Endothelial cell of umbilical vein (primary cell): ENCODE measurements at regions not wholly inside any gene's neighbourhood (a gene's known extent, or its start where the extent isn't known, plus 50 kb on each side); places are given as distances from the start of the nearest gene placed in this dataset.

Experiments used
- BruUV-seq: library from RNA; stranded (reverse); fragments of 400-500 nt; replicated peaks from 2 replicates; lab custom pipeline; 2021; lab: Mats Ljungman, UMichigan
- CTCF ChIA-PET: fragments of 300-600, 350-600 bp; sonication (Branson Sonifier 250); formaldehyde crosslinking; loops from one replicate; lab custom pipeline; 2021; ENCODE audit warnings: antibody characterized with exemption, inconsistent platforms; lab: Charles Lee
- POLR2A ChIA-PET: fragments of 300-600, 350-600 bp; sonication (Branson Sonifier 250); formaldehyde crosslinking; loops from one replicate; lab custom pipeline; 2021; ENCODE audit warnings: antibody characterized with exemption, inconsistent platforms; lab: Charles Lee
- DNase-seq: peaks from one replicate; pipeline ENCODE4 v3.0.0-alpha.2; 2011; ENCODE audit warnings: low read depth, low spot score
- FAIRE-seq: peaks from 2 replicates; lab custom pipeline; 2011; peaks lifted over from hg19 to GRCh38; lab: Jason Lieb, UNC
- H2AFZ ChIP-seq: 2 replicates; pipeline ENCODE4 v1.6.0; 2012; ENCODE audit warnings: low read depth, low read length, control low read depth, inconsistent platforms
- H3K27ac ChIP-seq: 2 replicates; pipeline ENCODE4 v1.5.1; 2011; ENCODE audit warnings: low read depth, mild to moderate bottlenecking, control low read depth, low read length, moderate library complexity; ENCODE audit not compliant: insufficient read depth
- H3K27me3 ChIP-seq, 2 experiments: 2 replicates each; pipeline versions ENCODE4 v1.6.0 to v1.6.1; 2011; ENCODE audit warnings: low read length in 2 of 2, mixed read lengths in 1 of 2; ENCODE audit not compliant: control insufficient read depth in 2 of 2, insufficient read depth in 2 of 2
- H3K36me3 ChIP-seq, 2 experiments: 2 replicates in 1 of 2; 3 replicates in 1 of 2; pipeline ENCODE4 v1.5.1; 2011; ENCODE audit warnings: low read length in 2 of 2, mild to moderate bottlenecking in 1 of 2, moderate library complexity in 1 of 2; ENCODE audit not compliant: control insufficient read depth in 2 of 2, insufficient read depth in 2 of 2; ENCODE audit errors: extremely low read depth in 1 of 2
- H3K4me1 ChIP-seq: 3 replicates; pipeline ENCODE4 v1.5.1; 2011; ENCODE audit warnings: mild to moderate bottlenecking, low read length; ENCODE audit not compliant: control insufficient read depth, insufficient read depth; ENCODE audit errors: extremely low read depth
- H3K4me2 ChIP-seq: 2 replicates; pipeline ENCODE4 v1.6.1; 2011; ENCODE audit warnings: low read length, control low read depth, mixed read lengths; ENCODE audit not compliant: insufficient read depth
- H3K4me3 ChIP-seq, 3 experiments: fragments of 200-600 bp in 1 of 3; sonication (generic), shearing (Covaris generic) in 1 of 3; replicated peaks in 1 of 3; 2 replicates each; pipeline ENCODE4 v1.5.1; 2011 to 2016; ENCODE audit warnings: control low read depth in 3 of 3, low read length in 3 of 3, mild to moderate bottlenecking in 2 of 3, inconsistent platforms in 1 of 3, low read depth in 1 of 3, moderate library complexity in 1 of 3; ENCODE audit not compliant: insufficient read depth in 1 of 3
- H3K79me2 ChIP-seq: 2 replicates; pipeline ENCODE4 v1.6.0; 2012; ENCODE audit warnings: low read length, inconsistent platforms; ENCODE audit not compliant: control insufficient read depth, insufficient read depth
- H3K9ac ChIP-seq: replicated peaks from 2 replicates; pipeline ENCODE3; 2011; ENCODE audit warnings: low read length, control low read depth; ENCODE audit not compliant: insufficient read depth; ENCODE audit errors: extremely low read depth
- H3K9me1 ChIP-seq: replicated peaks from 3 replicates; pipeline ENCODE4 v1.6.0; 2011; ENCODE audit warnings: mild to moderate bottlenecking, low read length; ENCODE audit not compliant: control insufficient read depth, insufficient read depth; ENCODE audit errors: extremely low read depth
- H3K9me3 ChIP-seq: replicated peaks from 2 replicates; pipeline ENCODE4 v1.5.1; 2012; ENCODE audit warnings: low read length, inconsistent platforms; ENCODE audit not compliant: control insufficient read depth, insufficient read depth
- H4K20me1 ChIP-seq: replicated peaks from 2 replicates; pipeline ENCODE3; 2011; ENCODE audit warnings: mild to moderate bottlenecking, low read length; ENCODE audit not compliant: control insufficient read depth, insufficient read depth; ENCODE audit errors: extremely low read depth
- EZH2 ChIP-seq: IDR thresholded peaks from 2 replicates; pipeline ENCODE4 v1.6.1; 2012; ENCODE audit warnings: borderline replicate concordance, low read depth, mild to moderate bottlenecking, moderate library complexity, low read length, inconsistent platforms; ENCODE audit not compliant: severe bottlenecking
- FOS ChIP-seq: IDR thresholded peaks from 2 replicates; pipeline ENCODE4 v1.6.1; 2011; ENCODE audit warnings: mild to moderate bottlenecking, low read length, moderate library complexity, borderline replicate concordance; ENCODE audit not compliant: insufficient read depth
- GATA2 ChIP-seq: IDR thresholded peaks from 2 replicates; pipeline ENCODE4 v1.7.0; 2011; ENCODE audit warnings: low read depth, mild to moderate bottlenecking, moderate library complexity, mixed read lengths, low read length; ENCODE audit not compliant: insufficient read length, insufficient read depth
- JUN ChIP-seq: IDR thresholded peaks from 2 replicates; pipeline ENCODE4 v1.6.1; 2011; ENCODE audit warnings: borderline replicate concordance, low read depth; ENCODE audit not compliant: insufficient read length, insufficient read depth
- MYC ChIP-seq: IDR thresholded peaks from one replicate; pipeline ENCODE4 v1.6.1; 2011; ENCODE audit warnings: mild to moderate bottlenecking, low read depth, low read length
- POLR2A ChIP-seq: IDR thresholded peaks from 2 replicates; pipeline ENCODE4 v1.6.1; 2012; ENCODE audit warnings: low read depth, mild to moderate bottlenecking, control low read depth, low read length
- POLR2AphosphoS5 ChIP-seq: IDR thresholded peaks from 2 replicates; pipeline ENCODE4 v1.6.1; 2012; ENCODE audit warnings: low read depth, mild to moderate bottlenecking, control low read depth, low read length, moderate library complexity; ENCODE audit not compliant: insufficient read depth
- dilution Hi-C: fragments of 300-500 bp; cut with MboI; formaldehyde crosslinking; loops from one replicate; pipeline ENCODE4 v1.15.0; 2019; ENCODE audit warnings: low sequenced_read_pairs; ENCODE audit not compliant: extremely low pct_ligation_motif_present
- intact Hi-C: fragments of 100-400 bp; cut with micrococcal nuclease; formaldehyde crosslinking; loops from one replicate; pipeline ENCODE4 v1.10.0; 2022
- TF ChIP-seq, protein P1 (sequence below), 2 donors: IDR thresholded peaks; 1 replicate in 1 of 2; 2 replicates in 1 of 2; pipeline ENCODE4 v1.5.1; 2011; ENCODE audit warnings: low read length in 2 of 2, mild to moderate bottlenecking in 2 of 2, moderate library complexity in 2 of 2, control low read depth in 1 of 2, inconsistent platforms in 1 of 2, low read depth in 1 of 2; ENCODE audit not compliant: insufficient read depth in 1 of 2; ENCODE audit errors: extremely low read depth in 1 of 2
- TF ChIP-seq, protein P2 (sequence below): IDR thresholded peaks from 2 replicates; pipeline ENCODE4 v1.6.1; 2011; ENCODE audit not compliant: insufficient read depth, insufficient read length

DNA sequence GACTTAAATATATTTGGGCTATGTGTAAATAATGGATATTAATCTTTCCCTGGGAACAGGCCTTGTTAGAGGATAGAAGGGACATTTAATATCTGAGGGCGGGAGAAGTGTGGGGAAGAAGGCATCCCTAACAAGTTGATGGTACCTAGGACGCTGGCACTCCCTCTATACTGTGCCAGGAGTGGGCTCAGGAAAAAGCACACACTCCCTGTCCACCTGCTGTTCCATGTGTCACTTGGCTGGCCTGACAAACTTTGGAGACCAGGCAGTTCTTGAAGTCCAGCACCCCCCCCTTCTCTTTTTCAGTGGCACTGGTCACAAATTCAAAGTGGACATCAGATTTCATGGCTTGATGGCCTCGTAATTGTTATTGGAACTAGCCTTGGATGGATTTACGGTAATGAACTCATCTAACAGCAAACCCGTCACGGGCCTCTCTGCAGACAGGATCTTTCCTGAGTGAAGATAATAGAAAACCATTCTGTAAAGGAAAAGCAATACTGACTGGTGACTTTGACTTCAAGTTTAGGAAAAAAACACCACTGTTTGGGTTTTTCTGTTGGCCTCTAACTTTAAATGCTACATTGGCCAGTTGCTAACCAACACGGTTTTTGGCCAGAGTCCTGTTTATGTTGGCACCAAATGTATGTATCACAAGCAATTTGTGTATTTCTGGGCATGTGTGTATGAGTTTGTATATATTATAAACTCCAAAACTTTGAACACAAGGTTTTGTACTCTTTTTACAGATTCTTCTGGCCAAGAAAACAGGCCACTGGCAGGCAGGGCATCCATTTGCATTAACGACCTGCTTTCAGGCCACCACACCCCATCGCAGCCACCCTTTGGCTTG is 552.6 kb downstream of the CCDC171 start:
- TF ChIP-seq, protein P1, sequence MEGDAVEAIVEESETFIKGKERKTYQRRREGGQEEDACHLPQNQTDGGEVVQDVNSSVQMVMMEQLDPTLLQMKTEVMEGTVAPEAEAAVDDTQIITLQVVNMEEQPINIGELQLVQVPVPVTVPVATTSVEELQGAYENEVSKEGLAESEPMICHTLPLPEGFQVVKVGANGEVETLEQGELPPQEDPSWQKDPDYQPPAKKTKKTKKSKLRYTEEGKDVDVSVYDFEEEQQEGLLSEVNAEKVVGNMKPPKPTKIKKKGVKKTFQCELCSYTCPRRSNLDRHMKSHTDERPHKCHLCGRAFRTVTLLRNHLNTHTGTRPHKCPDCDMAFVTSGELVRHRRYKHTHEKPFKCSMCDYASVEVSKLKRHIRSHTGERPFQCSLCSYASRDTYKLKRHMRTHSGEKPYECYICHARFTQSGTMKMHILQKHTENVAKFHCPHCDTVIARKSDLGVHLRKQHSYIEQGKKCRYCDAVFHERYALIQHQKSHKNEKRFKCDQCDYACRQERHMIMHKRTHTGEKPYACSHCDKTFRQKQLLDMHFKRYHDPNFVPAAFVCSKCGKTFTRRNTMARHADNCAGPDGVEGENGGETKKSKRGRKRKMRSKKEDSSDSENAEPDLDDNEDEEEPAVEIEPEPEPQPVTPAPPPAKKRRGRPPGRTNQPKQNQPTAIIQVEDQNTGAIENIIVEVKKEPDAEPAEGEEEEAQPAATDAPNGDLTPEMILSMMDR (IDR thresholded peaks at IDR 0.05; ENCODE audit: extremely low read depth in 1 of 2, insufficient read depth in 1 of 2, low read depth in 1 of 2, low read length in 2 of 2), result no peak
- no peak for TF ChIP-seq JUN
- TF ChIP-seq GATA2, result no peak
- TF ChIP-seq, protein P2, sequence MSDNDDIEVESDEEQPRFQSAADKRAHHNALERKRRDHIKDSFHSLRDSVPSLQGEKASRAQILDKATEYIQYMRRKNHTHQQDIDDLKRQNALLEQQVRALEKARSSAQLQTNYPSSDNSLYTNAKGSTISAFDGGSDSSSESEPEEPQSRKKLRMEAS, result no peak
- no peak for TF ChIP-seq FOS
- TF ChIP-seq MYC, result no peak
- no peak for TF ChIP-seq POLR2A
- no peak for TF ChIP-seq EZH2
- no peak for TF ChIP-seq POLR2AphosphoS5
- Histone ChIP-seq H4K20me1 (no peaks in the 10 kb centered on the region), H3K27ac (no peak overlapping the region), H3K9me1 (no peaks in the 10 kb centered on the region), H3K4me1 (no peaks in the 10 kb centered on the region), H3K27me3 (peaks cover 0 to 2% of the 10 kb centered on the region in 2 experiments), H3K4me2 (no peak overlapping the region), H3K79me2 (no peaks in the 10 kb centered on the region), H3K9me3 (no peaks in the 10 kb centered on the region), H2AFZ (no peak overlapping the region), H3K9ac (no peak overlapping the region), H3K36me3 (no peaks in the 10 kb centered on the region), H3K4me3 (no peak overlapping the region)
- no peak for FAIRE-seq
- ChIA-PET CTCF (no interaction called here), POLR2A (no interaction called here)
- dilution Hi-C loops, result no loop called here
- intact Hi-C loops, result no loop called here
- DNase-seq, result no peak
- no TSS peak for BruUV-seq
